Adrenal gland (tissue), 5 donors: ENCODE measurements at regions not wholly inside any gene's neighbourhood (a gene's known extent, or its start where the extent isn't known, plus 50 kb on each side); places are given as distances from the start of the nearest gene placed in this dataset.

Experiments used
- CTCF ChIP-seq, 6 experiments: fragments of 450-650 bp in 4 of 6; fragments of 200-600 bp in 2 of 6; sonication (generic) in 1 of 6; IDR thresholded peaks; 1 replicate in 5 of 6; 2 replicates in 1 of 6; pipeline versions ENCODE4 v1.5.1 to v1.8.0; 2016 to 2021; ENCODE audit warnings: antibody characterized with exemption in 6 of 6, mild to moderate bottlenecking in 2 of 6, moderate library complexity in 1 of 6
- POLR2A ChIP-seq, 2 donors: fragments of 450-650 bp; IDR thresholded peaks; one replicate each; pipeline ENCODE4 v1.6.1; 2017; ENCODE audit warnings: antibody characterized with exemption in 2 of 2, mild to moderate bottlenecking in 2 of 2, moderate library complexity in 1 of 2
- donor health status: DM: no; HTN: no; CAD: no.

- TF ChIP-seq POLR2A (IDR thresholded peaks at IDR 0.05), result no peak
- TF ChIP-seq CTCF (IDR thresholded peaks at IDR 0.05), result no peak
These were observed 1652.8 kb downstream of the LRRC4C start for GRCh38 chr11:39806652-39807051.
